DND-41 (cell line): ENCODE measurements at regions not wholly inside any gene's neighbourhood (a gene's known extent, or its start where the extent isn't known, plus 50 kb on each side); places are given as distances from the start of the nearest gene placed in this dataset.

Experiments used
- ATAC-seq: fragments of 200-7000 bp; cut with Tn5 transposase; 3 replicates; pipeline ENCODE4 v1.9.1; 2021; ENCODE audit warnings: low read depth; ENCODE audit not compliant: insufficient read depth
- DNase-seq: peaks from one replicate; pipeline ENCODE4 v3.0.0-alpha.2; 2020
- H2AFZ ChIP-seq: 2 replicates; pipeline ENCODE4 v1.6.0; 2012; ENCODE audit warnings: low read depth, low read length
- H3K27ac ChIP-seq: 2 replicates; pipeline ENCODE4 v1.5.1; 2012; ENCODE audit warnings: low read length, inconsistent platforms
- H3K27me3 ChIP-seq: fragments of 200-600 bp; sonication (generic); 2 replicates; pipeline ENCODE4 v1.6.0; 2012; ENCODE audit warnings: low read length, mild to moderate bottlenecking, inconsistent platforms; ENCODE audit not compliant: insufficient read depth, poor library complexity
- H3K36me3 ChIP-seq: 2 replicates; pipeline ENCODE4 v1.5.1; 2012; ENCODE audit warnings: low read length, inconsistent platforms; ENCODE audit not compliant: insufficient read depth
- H3K4me1 ChIP-seq: 2 replicates; pipeline ENCODE4 v1.5.1; 2012; ENCODE audit warnings: mild to moderate bottlenecking, low read length; ENCODE audit not compliant: insufficient read depth
- H3K4me2 ChIP-seq: 2 replicates; pipeline ENCODE4 v1.6.0; 2012; ENCODE audit warnings: mild to moderate bottlenecking, moderate library complexity, low read length, inconsistent platforms; ENCODE audit not compliant: insufficient read depth
- H3K4me3 ChIP-seq, 2 experiments: fragments of 200-600 bp in 1 of 2; shearing (Covaris generic) in 1 of 2; 2 replicates each; pipeline ENCODE4 v1.5.1; 2012 to 2016; ENCODE audit warnings: inconsistent platforms in 2 of 2, low read length in 2 of 2, mild to moderate bottlenecking in 2 of 2, low read depth in 1 of 2, moderate library complexity in 1 of 2
- H3K79me2 ChIP-seq: 2 replicates; pipeline ENCODE4 v1.6.0; 2012; ENCODE audit warnings: low read length, inconsistent platforms; ENCODE audit not compliant: insufficient read depth
- H3K9ac ChIP-seq: 2 replicates; pipeline ENCODE4 v1.6.0; 2012; ENCODE audit warnings: low read depth, mild to moderate bottlenecking, inconsistent platforms, low read length, moderate library complexity
- H3K9me3 ChIP-seq: 2 replicates; pipeline ENCODE4 v1.5.1; 2012; ENCODE audit warnings: low read length, moderate library complexity, mild to moderate bottlenecking, inconsistent platforms; ENCODE audit not compliant: insufficient read depth, severe bottlenecking
- H4K20me1 ChIP-seq: 2 replicates; pipeline ENCODE4 v1.6.0; 2012; ENCODE audit warnings: low read length; ENCODE audit not compliant: insufficient read depth
- CTCF ChIP-seq: IDR thresholded peaks from 2 replicates; pipeline ENCODE4 v1.5.1; 2012; ENCODE audit warnings: borderline replicate concordance, low read length, moderate library complexity, mild to moderate bottlenecking; ENCODE audit not compliant: poor library complexity, severe bottlenecking; ENCODE audit errors: extremely low read depth
- EZH2 ChIP-seq: IDR thresholded peaks from 3 replicates; pipeline ENCODE4 v1.6.1; 2012; ENCODE audit warnings: borderline replicate concordance, low read depth, mild to moderate bottlenecking, moderate library complexity, low read length, inconsistent platforms; ENCODE audit not compliant: severe bottlenecking

- no peak overlapping the region for H3K4me2 ChIP-seq
- H3K4me3 ChIP-seq: no peak overlapping the region
- H3K4me1 ChIP-seq: no peaks in the 10 kb centered on the region
- H3K9me3 ChIP-seq: no peaks in the 10 kb centered on the region
- H4K20me1 ChIP-seq: no peaks in the 10 kb centered on the region
- H3K27ac ChIP-seq: no peak overlapping the region
- no peaks in the 10 kb centered on the region for H3K36me3 ChIP-seq
- TF ChIP-seq EZH2 (no peak), CTCF (no peak)
- no peaks in the 10 kb centered on the region for H3K79me2 ChIP-seq
- ATAC-seq (no peak), DNase-seq (no peak)
- H3K9ac ChIP-seq: no peak overlapping the region
- H2AFZ ChIP-seq: no peak overlapping the region
- no peaks in the 10 kb centered on the region for H3K27me3 ChIP-seq
Measured at GRCh38 chr3:88985491-88985890, 121.9 kb upstream of the EPHA3 start.

GRCh38 chr3:88986834-88987233, 120.6 kb upstream of the EPHA3 start:
- Histone ChIP-seq H4K20me1 (no peaks in the 10 kb centered on the region), H3K9me3 (no peaks in the 10 kb centered on the region), H2AFZ (no peak overlapping the region), H3K9ac (no peak overlapping the region), H3K27ac (no peak overlapping the region), H3K4me1 (no peaks in the 10 kb centered on the region), H3K4me2 (no peak overlapping the region), H3K27me3 (no peaks in the 10 kb centered on the region), H3K36me3 (no peaks in the 10 kb centered on the region), H3K4me3 (no peak overlapping the region), H3K79me2 (no peaks in the 10 kb centered on the region)
- TF ChIP-seq CTCF (no peak), EZH2 (no peak)
- DNase-seq (no peak), ATAC-seq (no peak)

- Histone ChIP-seq H3K27ac (no peak overlapping the region), H2AFZ (no peak overlapping the region), H3K79me2 (no peaks in the 10 kb centered on the region), H3K4me3 (no peak overlapping the region), H3K4me1 (no peaks in the 10 kb centered on the region), H3K4me2 (no peak overlapping the region), H4K20me1 (no peaks in the 10 kb centered on the region), H3K36me3 (no peaks in the 10 kb centered on the region), H3K9me3 (no peaks in the 10 kb centered on the region), H3K27me3 (no peaks in the 10 kb centered on the region), H3K9ac (no peak overlapping the region)
- TF ChIP-seq EZH2 (no peak), CTCF (no peak)
- DNase-seq (no peak), ATAC-seq (no peak)
Measured at GRCh38 chr3:88987776-88988175, 119.6 kb upstream of the EPHA3 start.

- ATAC-seq (no peak), DNase-seq (no peak)
- H3K79me2 ChIP-seq: no peaks in the 10 kb centered on the region
- no peaks in the 10 kb centered on the region for H3K9me3 ChIP-seq
- no peaks in the 10 kb centered on the region for H4K20me1 ChIP-seq
- H3K4me1 ChIP-seq: no peaks in the 10 kb centered on the region
- no peaks in the 10 kb centered on the region for H3K27me3 ChIP-seq
- H3K4me2 ChIP-seq: no peak overlapping the region
- no peak overlapping the region for H3K4me3 ChIP-seq
- no peak overlapping the region for H3K9ac ChIP-seq
- no peak overlapping the region for H3K27ac ChIP-seq
- TF ChIP-seq CTCF (no peak), EZH2 (no peak)
- H3K36me3 ChIP-seq: no peaks in the 10 kb centered on the region
- no peak overlapping the region for H2AFZ ChIP-seq
Measured at GRCh38 chr3:88988906-88989305, 118.5 kb upstream of the EPHA3 start.
